Psoas muscle (tissue), 7 donors: ENCODE measurements at regions not wholly inside any gene's neighbourhood (a gene's known extent, or its start where the extent isn't known, plus 50 kb on each side); places are given as distances from the start of the nearest gene placed in this dataset.

Experiments used
- ATAC-seq, 4 donors: fragments of 200-7000 bp; cut with Tn5 transposase; one replicate each; pipeline ENCODE4 v1.9.1; 2020; ENCODE audit warnings: moderate library complexity in 3 of 4, mild to moderate bottlenecking in 2 of 4
- DNase-seq, 2 donors: peaks; one replicate each; pipeline ENCODE4 v3.0.0-alpha.2; 2020
- H3K27ac ChIP-seq: fragments of 200-600 bp; one replicate; pipeline ENCODE4 v1.8.0; 2022
- H3K27me3 ChIP-seq, 3 donors: fragments of 200-600 bp in 1 of 3; one replicate each; pipeline versions ENCODE4 v1.6.1 to v1.8.0; 2013 to 2022; ENCODE audit warnings: low read length in 2 of 3, mild to moderate bottlenecking in 2 of 3, moderate library complexity in 1 of 3; ENCODE audit not compliant: insufficient read depth in 3 of 3
- H3K36me3 ChIP-seq, 2 donors: fragments of 200-600 bp in 1 of 2; one replicate each; pipeline versions ENCODE4 v1.6.1 to v1.8.0; 2013 to 2022; ENCODE audit warnings: low read depth in 1 of 2, mild to moderate bottlenecking in 1 of 2, moderate library complexity in 1 of 2; ENCODE audit not compliant: insufficient read depth in 1 of 2
- H3K4me1 ChIP-seq: fragments of 200-600 bp; one replicate; pipeline ENCODE4 v1.8.0; 2022
- H3K4me3 ChIP-seq: fragments of 200-600 bp; one replicate; pipeline ENCODE4 v1.8.0; 2022; ENCODE audit warnings: mild to moderate bottlenecking
- H3K9me3 ChIP-seq: fragments of 200-600 bp; one replicate; pipeline ENCODE4 v1.8.0; 2022
- WGBS, 3 donors: extraction: QIAGEN DNeasy Blood & Tissue Kit; methylation state at CpG; one replicate each; pipeline versions ENCODE4 v1.1.6 to v1.1.7; 2013; 5-methylcytosine and 5-hydroxymethylcytosine counted together
- intact Hi-C, 2 donors: fragments of 100-400 bp; cut with DNase I; formaldehyde crosslinking; loops; one replicate each; pipeline versions ENCODE4 v1.11.0 to v1.14.2; 2022
- TF ChIP-seq, protein P1 (sequence below): fragments of 200-600 bp; IDR thresholded peaks from one replicate; pipeline ENCODE4 v1.8.0; 2022; ENCODE audit warnings: antibody characterized with exemption
- donor health status: healthy with polysubstance abuse.
- donor health status: DM: no; HTN: no; CAD: no; lungs with moderate emphysema.
- donor health status: Bipolar disorder and iron deficiency.
- donor health status: healthy.
- donor health status: DM: yes; HTN: yes; CAD: no.
- donor health status: DM: no; HTN: no; CAD: no.
- donor health status: DM: yes; HTN: yes; CAD: no.

GRCh38 chr3:30123224-30123623 is 483.2 kb upstream of the TGFBR2 start:
- Histone ChIP-seq H3K27me3 (no peaks in the 10 kb centered on the region), H3K9me3 (no peaks in the 10 kb centered on the region), H3K4me1 (no peaks in the 10 kb centered on the region), H3K36me3 (no peaks in the 10 kb centered on the region), H3K4me3 (no peak overlapping the region), H3K27ac (no peak overlapping the region)
- DNase-seq (no peak), ATAC-seq (no peak)
- TF ChIP-seq, protein P1, sequence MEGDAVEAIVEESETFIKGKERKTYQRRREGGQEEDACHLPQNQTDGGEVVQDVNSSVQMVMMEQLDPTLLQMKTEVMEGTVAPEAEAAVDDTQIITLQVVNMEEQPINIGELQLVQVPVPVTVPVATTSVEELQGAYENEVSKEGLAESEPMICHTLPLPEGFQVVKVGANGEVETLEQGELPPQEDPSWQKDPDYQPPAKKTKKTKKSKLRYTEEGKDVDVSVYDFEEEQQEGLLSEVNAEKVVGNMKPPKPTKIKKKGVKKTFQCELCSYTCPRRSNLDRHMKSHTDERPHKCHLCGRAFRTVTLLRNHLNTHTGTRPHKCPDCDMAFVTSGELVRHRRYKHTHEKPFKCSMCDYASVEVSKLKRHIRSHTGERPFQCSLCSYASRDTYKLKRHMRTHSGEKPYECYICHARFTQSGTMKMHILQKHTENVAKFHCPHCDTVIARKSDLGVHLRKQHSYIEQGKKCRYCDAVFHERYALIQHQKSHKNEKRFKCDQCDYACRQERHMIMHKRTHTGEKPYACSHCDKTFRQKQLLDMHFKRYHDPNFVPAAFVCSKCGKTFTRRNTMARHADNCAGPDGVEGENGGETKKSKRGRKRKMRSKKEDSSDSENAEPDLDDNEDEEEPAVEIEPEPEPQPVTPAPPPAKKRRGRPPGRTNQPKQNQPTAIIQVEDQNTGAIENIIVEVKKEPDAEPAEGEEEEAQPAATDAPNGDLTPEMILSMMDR: no peak
- 91 to 94% (median 94%) methylated on average over 3 of the region's 3 CpGs for WGBS, 3 donors
- intact Hi-C loops: no loop called here

GRCh38 chr3:30123755-30124154 is 482.6 kb upstream of the TGFBR2 start:
- no peaks in the 10 kb centered on the region for H3K4me1 ChIP-seq
- intact Hi-C loops: no loop called here
- WGBS, 3 donors: 95 to 100% (median 96%) methylated on average over 1 of the region's 1 CpG
- H3K36me3 ChIP-seq: no peaks in the 10 kb centered on the region
- H3K27me3 ChIP-seq: no peaks in the 10 kb centered on the region
- TF ChIP-seq, protein P1: no peak
- no peak overlapping the region for H3K4me3 ChIP-seq
- H3K27ac ChIP-seq: no peak overlapping the region
- no peak for ATAC-seq
- no peak for DNase-seq
- H3K9me3 ChIP-seq: no peaks in the 10 kb centered on the region

- no peaks in the 10 kb centered on the region for H3K27me3 ChIP-seq
- ATAC-seq: no peak
- no peak overlapping the region for H3K4me3 ChIP-seq
- H3K36me3 ChIP-seq: no peaks in the 10 kb centered on the region
- H3K4me1 ChIP-seq: no peaks in the 10 kb centered on the region
- WGBS, 3 donors: 75 to 84% (median 83%) methylated on average over 2 of the region's 2 CpGs
- TF ChIP-seq, protein P1: no peak
- H3K9me3 ChIP-seq: no peaks in the 10 kb centered on the region
- DNase-seq: no peak
- no peak overlapping the region for H3K27ac ChIP-seq
- intact Hi-C loops: no loop called here
These were observed 481.7 kb upstream of the TGFBR2 start for GRCh38 chr3:30124435-30125370.

GRCh38 chr3:30129765-30130164 is 476.6 kb upstream of the TGFBR2 start:
- no peak overlapping the region for H3K27ac ChIP-seq
- WGBS, 3 donors: 64 to 81% (median 74%) methylated on average over 2 of the region's 2 CpGs
- no peaks in the 10 kb centered on the region for H3K9me3 ChIP-seq
- H3K36me3 ChIP-seq: no peaks in the 10 kb centered on the region
- H3K4me1 ChIP-seq: no peaks in the 10 kb centered on the region
- ATAC-seq (no peak), DNase-seq (no peak)
- intact Hi-C loops: no loop called here
- TF ChIP-seq, protein P1: no peak
- H3K4me3 ChIP-seq: no peak overlapping the region
- no peaks in the 10 kb centered on the region for H3K27me3 ChIP-seq
